ENCODE measurements at regions not wholly inside any gene's neighbourhood (a gene's known extent, or its start where the extent isn't known, plus 50 kb on each side); places are given as distances from the start of the nearest gene placed in this dataset.

GRCh38 chr9:81224166-81225081 lies 464.9 kb downstream of the TLE1 start:
- H3K4me1 Mint-ChIP-seq, result no peaks in the 10 kb centered on the region
- DNase-seq (ENCODE audit: low spot score in 2 of 2) (no peak), ATAC-seq (no peak)
- H3K36me3 Mint-ChIP-seq, result no peaks in the 10 kb centered on the region
- no peak overlapping the region for H3K27ac Mint-ChIP-seq
- no peak overlapping the region for H3K4me3 Mint-ChIP-seq
- no peaks in the 10 kb centered on the region for H3K9me3 Mint-ChIP-seq

GRCh38 chr9:81214975-81215374 lies 474.4 kb downstream of the TLE1 start:
- DNase-seq (ENCODE audit: low spot score in 2 of 2), result no peak
- Mint-ChIP-seq H3K36me3 (no peaks in the 10 kb centered on the region), H3K4me3 (no peak overlapping the region), H3K9me3 (peaks cover 12% of the 10 kb centered on the region), H3K27ac (no peak overlapping the region), H3K4me1 (no peaks in the 10 kb centered on the region)
- ATAC-seq, result no peak

DNA sequence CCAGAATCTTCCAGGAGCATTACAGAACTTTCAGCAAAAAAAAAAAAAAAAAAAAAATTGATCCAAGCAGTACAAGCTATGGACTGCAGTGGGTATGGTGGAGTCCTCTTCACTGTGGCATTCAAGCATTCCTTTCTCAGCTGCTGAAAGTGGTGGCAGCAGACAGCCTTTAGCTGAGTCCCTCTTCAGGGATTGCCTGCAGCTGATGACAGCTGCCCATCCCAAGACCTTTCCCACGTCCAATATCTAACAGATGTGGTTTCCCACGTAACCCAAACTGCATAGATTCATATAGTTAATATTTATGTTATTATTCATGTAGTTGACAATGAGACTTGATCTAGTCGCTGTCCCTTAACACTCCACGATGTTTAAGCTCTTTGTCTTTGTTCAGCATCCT lies 475.9 kb downstream of the TLE1 start:
- H3K36me3 Mint-ChIP-seq, result no peaks in the 10 kb centered on the region
- H3K4me1 Mint-ChIP-seq, result no peaks in the 10 kb centered on the region
- H3K4me3 Mint-ChIP-seq, result no peak overlapping the region
- peaks cover 12% of the 10 kb centered on the region for H3K9me3 Mint-ChIP-seq
- ATAC-seq (no peak), DNase-seq (ENCODE audit: low spot score in 2 of 2) (no peak)
- H3K27ac Mint-ChIP-seq, result no peak overlapping the region

GRCh38 chr9:81211741-81212140 lies 477.6 kb downstream of the TLE1 start:
- Mint-ChIP-seq H3K36me3 (no peaks in the 10 kb centered on the region), H3K9me3 (peaks cover 10% of the 10 kb centered on the region), H3K27ac (no peak overlapping the region), H3K4me3 (no peak overlapping the region), H3K4me1 (no peaks in the 10 kb centered on the region)
- no peak for DNase-seq (ENCODE audit: low spot score in 2 of 2)
- no peak for ATAC-seq

DNA sequence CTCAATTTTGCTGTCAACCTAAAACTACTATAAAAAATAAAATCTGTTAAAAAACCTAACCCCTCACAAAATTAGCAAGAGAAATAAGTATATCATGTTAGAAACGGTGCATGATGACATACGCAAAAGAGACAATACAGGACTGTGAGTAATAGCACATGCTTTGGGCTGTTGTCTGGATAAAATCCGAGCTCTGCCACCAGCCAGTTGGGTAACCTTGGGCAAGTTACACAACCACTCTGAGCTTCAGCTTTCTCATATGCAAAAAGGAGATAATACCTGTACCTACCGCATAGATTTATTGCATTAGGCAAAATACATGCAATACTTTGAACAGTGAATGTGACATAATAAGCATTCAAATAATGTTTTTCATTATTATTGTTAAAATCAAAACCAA lies 481.7 kb downstream of the TLE1 start:
- Mint-ChIP-seq H3K27ac (no peak overlapping the region), H3K36me3 (no peaks in the 10 kb centered on the region), H3K9me3 (peaks cover 13% of the 10 kb centered on the region), H3K4me1 (no peaks in the 10 kb centered on the region), H3K4me3 (no peak overlapping the region)
- ATAC-seq (no peak), DNase-seq (ENCODE audit: low spot score in 2 of 2) (no peak)

DNA sequence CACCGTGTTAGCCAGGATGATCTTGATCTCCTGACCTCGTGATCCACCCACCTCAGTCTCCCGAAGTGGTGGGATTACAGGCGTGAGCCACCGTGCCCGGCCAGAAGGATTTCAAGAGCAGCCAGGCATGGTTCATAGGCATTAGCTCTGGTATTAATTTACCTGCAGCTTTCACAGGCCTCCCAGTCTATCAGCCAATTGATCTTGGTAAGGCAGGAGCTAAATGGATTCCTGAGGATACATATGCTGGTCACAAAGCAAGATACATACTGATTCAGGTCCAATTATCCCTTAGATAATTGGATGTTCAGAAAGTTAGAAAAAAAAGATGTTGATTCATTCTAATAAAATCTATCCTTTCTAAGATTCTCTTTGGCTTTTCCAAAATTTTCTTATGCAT lies 487.1 kb downstream of the TLE1 start:
- Mint-ChIP-seq H3K4me3 (no peak overlapping the region), H3K9me3 (peaks cover 7% of the 10 kb centered on the region), H3K36me3 (no peaks in the 10 kb centered on the region), H3K4me1 (no peaks in the 10 kb centered on the region), H3K27ac (no peak overlapping the region)
- DNase-seq (ENCODE audit: low spot score in 2 of 2) (no peak), ATAC-seq (no peak)

DNA sequence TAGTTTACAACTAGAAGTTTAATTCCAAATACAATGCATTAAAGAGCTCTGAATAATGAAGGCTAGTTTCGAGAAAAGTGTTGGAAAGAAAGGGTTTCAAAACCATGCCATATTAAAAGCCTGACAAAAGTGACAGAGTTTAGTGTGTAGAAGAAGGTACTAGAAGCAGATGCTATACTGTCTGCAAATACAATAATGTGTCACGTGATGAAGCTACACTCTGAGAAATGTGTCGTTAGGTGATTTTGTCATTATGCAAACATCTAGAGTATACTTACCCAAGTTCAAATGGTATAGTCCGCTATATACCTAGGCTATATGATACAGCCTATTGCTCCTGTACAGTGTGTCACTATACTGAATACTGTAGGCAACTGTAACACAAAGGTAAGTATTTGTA lies 494.1 kb downstream of the TLE1 start:
- H3K36me3 Mint-ChIP-seq, result no peaks in the 10 kb centered on the region
- H3K4me3 Mint-ChIP-seq, result no peak overlapping the region
- DNase-seq (ENCODE audit: low spot score in 2 of 2) (no peak), ATAC-seq (no peak)
- no peak overlapping the region for H3K27ac Mint-ChIP-seq
- H3K4me1 Mint-ChIP-seq, result no peaks in the 10 kb centered on the region
- H3K9me3 Mint-ChIP-seq, result peaks cover 10% of the 10 kb centered on the region

DNA sequence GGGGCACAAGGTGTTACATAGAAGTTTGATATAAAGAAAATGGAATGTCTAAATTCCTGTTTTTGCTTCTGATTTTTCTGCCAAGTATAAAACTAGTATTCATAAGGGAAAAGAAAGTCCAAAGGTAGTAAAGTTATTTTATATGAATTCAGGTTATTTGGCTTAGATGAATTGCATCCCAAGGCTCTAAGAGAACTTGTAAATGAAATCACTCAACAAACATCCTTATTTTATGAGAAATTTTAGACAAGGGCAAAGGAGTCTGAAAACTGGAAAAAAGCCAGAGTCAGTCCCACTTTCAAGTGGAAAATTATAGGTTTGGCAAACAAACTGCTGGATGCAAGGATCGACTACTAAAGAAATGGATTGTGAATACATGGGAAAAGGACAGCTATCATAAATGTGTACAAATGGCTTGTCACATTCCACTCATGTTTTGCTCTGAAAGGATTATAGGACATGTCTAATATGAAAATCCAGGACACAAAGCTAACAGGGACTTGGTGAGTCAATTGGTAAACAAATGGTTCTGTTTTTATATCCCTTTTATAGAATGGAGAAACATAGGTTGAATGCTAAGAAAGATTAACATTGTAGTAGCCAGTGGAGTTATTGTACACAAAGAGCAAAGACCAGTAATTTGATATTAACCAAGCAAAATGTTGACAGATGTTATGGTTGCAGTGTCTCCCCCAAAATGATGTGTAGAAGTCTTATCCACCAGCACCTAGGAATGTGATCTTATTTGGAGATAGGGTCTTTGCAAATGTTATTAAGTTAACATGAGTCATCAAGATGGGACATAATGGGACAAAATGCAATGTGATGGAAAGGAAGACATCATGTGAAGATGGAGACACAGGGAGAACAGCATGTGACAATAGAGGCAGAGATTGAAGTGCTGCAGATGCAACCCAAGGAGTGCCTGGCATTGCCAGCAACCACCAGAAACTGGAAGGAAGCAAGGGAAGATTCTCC lies 495.7 kb downstream of the TLE1 start:
- no peak overlapping the region for H3K4me3 Mint-ChIP-seq
- ATAC-seq, result no peak
- no peaks in the 10 kb centered on the region for H3K36me3 Mint-ChIP-seq
- no peak for DNase-seq (ENCODE audit: low spot score in 2 of 2)
- H3K27ac Mint-ChIP-seq, result no peak overlapping the region
- no peaks in the 10 kb centered on the region for H3K4me1 Mint-ChIP-seq
- H3K9me3 Mint-ChIP-seq, result peaks cover 10% of the 10 kb centered on the region

DNA sequence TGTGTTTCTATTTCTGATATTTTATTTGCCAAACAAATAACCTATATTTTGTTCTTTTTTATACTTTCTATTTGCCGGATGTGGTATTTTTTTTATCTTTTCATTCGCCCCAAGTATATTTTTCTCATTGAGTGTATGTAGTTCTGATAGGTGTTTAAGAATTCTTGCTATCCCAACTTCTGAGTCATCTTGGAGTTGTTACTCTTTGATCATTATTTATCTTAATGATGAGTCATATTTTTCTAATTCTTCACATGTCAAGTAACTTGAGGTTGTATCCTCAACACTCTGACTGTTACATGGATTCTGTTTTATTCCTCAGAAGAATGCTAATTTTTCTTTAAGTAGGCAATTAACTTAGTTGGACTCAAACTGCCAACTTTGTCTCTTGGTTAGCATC lies 498.1 kb downstream of the TLE1 start:
- ATAC-seq, result no peak
- Mint-ChIP-seq H3K9me3 (peaks cover 6% of the 10 kb centered on the region), H3K4me1 (no peaks in the 10 kb centered on the region)

GRCh38 chr9:81190659-81191058 lies 498.7 kb downstream of the TLE1 start:
- Mint-ChIP-seq H3K4me3 (no peak overlapping the region), H3K36me3 (no peaks in the 10 kb centered on the region), H3K27ac (no peak overlapping the region), H3K4me1 (no peaks in the 10 kb centered on the region), H3K9me3 (peaks cover 6% of the 10 kb centered on the region)
- ATAC-seq, result no peak
- DNase-seq (ENCODE audit: low spot score in 2 of 2), result no peak

More for the DNA sequence above, 498.1 kb downstream of the TLE1 start:
- Mint-ChIP-seq H3K4me3 (no peak overlapping the region), H3K27ac (no peak overlapping the region), H3K36me3 (no peaks in the 10 kb centered on the region)
- DNase-seq (ENCODE audit: low spot score in 2 of 2), result no peak

DNA sequence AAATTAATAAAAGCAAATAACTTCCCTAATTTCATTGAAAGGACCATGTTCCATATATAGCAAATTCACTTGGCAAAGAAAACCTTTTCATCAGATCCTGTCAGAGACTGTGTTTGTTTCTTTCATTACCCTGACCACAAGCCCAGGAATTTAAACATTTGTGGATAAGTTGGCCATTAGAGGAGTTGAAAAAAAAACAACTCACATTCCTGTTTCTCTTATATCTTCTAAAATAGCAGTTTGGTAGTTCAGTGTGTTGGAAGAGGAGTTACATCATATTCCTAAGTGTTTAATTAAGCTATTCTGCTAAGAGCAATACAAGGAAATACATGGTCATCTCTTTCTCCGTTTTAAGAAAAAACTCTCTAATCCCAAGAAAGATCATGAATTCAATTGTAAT lies 505.6 kb downstream of the TLE1 start:
- H3K4me3 Mint-ChIP-seq, result no peak overlapping the region
- no peaks in the 10 kb centered on the region for H3K4me1 Mint-ChIP-seq
- H3K36me3 Mint-ChIP-seq, result no peaks in the 10 kb centered on the region
- H3K9me3 Mint-ChIP-seq, result no peaks in the 10 kb centered on the region
- H3K27ac Mint-ChIP-seq, result no peak overlapping the region
- ATAC-seq (no peak), DNase-seq (ENCODE audit: low spot score in 2 of 2) (no peak)

DNA sequence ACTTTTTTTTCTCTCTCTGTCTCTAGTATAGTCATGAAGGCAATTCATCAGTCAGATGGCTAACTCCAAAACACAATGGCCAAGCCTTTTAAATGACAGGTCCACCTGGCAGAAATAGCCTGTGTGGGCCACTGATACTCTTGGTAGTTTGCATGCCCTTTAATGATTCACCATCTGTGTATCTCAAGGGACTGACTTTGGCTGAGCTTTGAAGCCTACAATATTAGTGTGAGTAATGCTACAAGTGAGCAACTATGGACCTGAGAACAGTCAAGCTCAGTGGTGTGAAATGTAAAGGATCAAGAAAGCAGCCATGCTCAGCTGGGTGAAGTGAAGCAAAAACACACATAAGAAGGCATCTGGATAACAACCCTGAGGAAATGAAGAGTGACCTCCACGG lies 506.9 kb downstream of the TLE1 start:
- no peak overlapping the region for H3K4me3 Mint-ChIP-seq
- H3K4me1 Mint-ChIP-seq, result no peaks in the 10 kb centered on the region
- no peaks in the 10 kb centered on the region for H3K9me3 Mint-ChIP-seq
- H3K27ac Mint-ChIP-seq, result no peak overlapping the region
- no peak for DNase-seq (ENCODE audit: low spot score in 2 of 2)
- H3K36me3 Mint-ChIP-seq, result no peaks in the 10 kb centered on the region
- no peak for ATAC-seq

GRCh38 chr9:81174023-81174422 lies 515.3 kb downstream of the TLE1 start:
- DNase-seq (ENCODE audit: low spot score in 2 of 2) (no peak), ATAC-seq (no peak)
- peaks cover 11% of the 10 kb centered on the region for H3K9me3 Mint-ChIP-seq
- no peaks in the 10 kb centered on the region for H3K4me1 Mint-ChIP-seq
- no peaks in the 10 kb centered on the region for H3K36me3 Mint-ChIP-seq
- no peak overlapping the region for H3K27ac Mint-ChIP-seq
- no peak overlapping the region for H3K4me3 Mint-ChIP-seq

GRCh38 chr9:81171689-81172088 lies 517.7 kb downstream of the TLE1 start:
- Mint-ChIP-seq H3K9me3 (peaks cover 14% of the 10 kb centered on the region), H3K27ac (no peak overlapping the region), H3K36me3 (no peaks in the 10 kb centered on the region), H3K4me3 (no peak overlapping the region), H3K4me1 (no peaks in the 10 kb centered on the region)
- ATAC-seq (no peak), DNase-seq (ENCODE audit: low spot score in 2 of 2) (no peak)

DNA sequence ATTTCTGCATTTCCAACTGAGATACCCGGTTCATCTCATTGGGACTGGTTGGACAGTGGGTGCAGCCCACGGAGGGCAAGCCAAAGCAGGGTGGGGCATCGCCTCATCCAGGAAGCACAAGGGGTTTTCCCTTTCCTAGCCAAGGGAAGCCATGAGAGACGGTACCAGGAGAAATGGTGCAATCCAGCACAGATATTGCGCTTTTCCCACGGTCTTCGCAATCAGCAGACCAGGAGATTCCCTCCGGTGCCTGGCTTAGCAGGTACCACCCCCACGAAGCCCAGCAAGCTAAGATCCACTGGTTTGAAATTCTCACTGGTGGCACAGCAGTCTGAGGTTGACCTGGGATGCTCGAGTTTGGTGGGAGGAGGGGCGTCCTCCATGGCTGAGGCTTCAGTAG lies 527.0 kb downstream of the TLE1 start:
- H3K9me3 Mint-ChIP-seq, result peaks cover 21% of the 10 kb centered on the region
- H3K36me3 Mint-ChIP-seq, result no peaks in the 10 kb centered on the region
- H3K4me3 Mint-ChIP-seq, result no peak overlapping the region
- no peak for DNase-seq (ENCODE audit: low spot score in 2 of 2)
- no peaks in the 10 kb centered on the region for H3K4me1 Mint-ChIP-seq
- H3K27ac Mint-ChIP-seq, result no peak overlapping the region
- no peak for ATAC-seq

GRCh38 chr9:81156381-81156780 lies 533.0 kb downstream of the TLE1 start:
- Mint-ChIP-seq H3K27ac (no peak overlapping the region), H3K36me3 (no peaks in the 10 kb centered on the region), H3K4me3 (no peak overlapping the region), H3K4me1 (no peaks in the 10 kb centered on the region), H3K9me3 (peaks cover 9% of the 10 kb centered on the region)
- ATAC-seq, result no peak
- no peak for DNase-seq (ENCODE audit: low spot score in 2 of 2)

Data from stimulated activated effector memory CD8-positive, alpha-beta T cell treated with anti-CD3 and anti-CD28 coated beads, Interleukin-12 subunit alpha, Interleukin-12 subunit beta, amount 100 ng/mL, for 72 hours (primary cell).